ENCODE measurements at regions not wholly inside any gene's neighbourhood (a gene's known extent, or its start where the extent isn't known, plus 50 kb on each side); places are given as distances from the start of the nearest gene placed in this dataset.

- TF ChIP-seq CTCF (IDR thresholded peaks at IDR 0.05; ENCODE audit: insufficient read depth, low read length, severe bottlenecking): no peak
- FAIRE-seq (no peak), DNase-seq (ENCODE audit: low read depth) (no peak)
- no peaks in the 10 kb centered on the region for H3K27me3 ChIP-seq (ENCODE audit: control insufficient read depth, insufficient read depth, low read length)
- no peak overlapping the region for H3K4me3 ChIP-seq (ENCODE audit: low read depth, low read length)
- no peaks in the 10 kb centered on the region for H3K36me3 ChIP-seq (ENCODE audit: control insufficient read depth, insufficient read depth, low read length)
Measured at GRCh38 chr5:23234197-23234596, 273.2 kb upstream of the PRDM9 start.

GRCh38 chr5:23223846-23224245, 283.6 kb upstream of the PRDM9 start:
- no peaks in the 10 kb centered on the region for H3K36me3 ChIP-seq (ENCODE audit: control insufficient read depth, insufficient read depth, low read length)
- no peak overlapping the region for H3K4me3 ChIP-seq (ENCODE audit: low read depth, low read length)
- DNase-seq (ENCODE audit: low read depth) (peak; percentile 41), FAIRE-seq (no peak)
- TF ChIP-seq CTCF (IDR thresholded peaks at IDR 0.05; ENCODE audit: insufficient read depth, low read length, severe bottlenecking): no peak
- H3K27me3 ChIP-seq (ENCODE audit: control insufficient read depth, insufficient read depth, low read length): no peaks in the 10 kb centered on the region

GRCh38 chr5:23221831-23222230, 285.6 kb upstream of the PRDM9 start:
- FAIRE-seq (no peak), DNase-seq (ENCODE audit: low read depth) (no peak)
- Histone ChIP-seq H3K36me3 (ENCODE audit: control insufficient read depth, insufficient read depth, low read length) (no peaks in the 10 kb centered on the region), H3K4me3 (ENCODE audit: low read depth, low read length) (no peak overlapping the region), H3K27me3 (ENCODE audit: control insufficient read depth, insufficient read depth, low read length) (no peaks in the 10 kb centered on the region)
- TF ChIP-seq CTCF (IDR thresholded peaks at IDR 0.05; ENCODE audit: insufficient read depth, low read length, severe bottlenecking): no peak

- DNase-seq (ENCODE audit: low read depth) (no peak), FAIRE-seq (no peak)
- Histone ChIP-seq H3K36me3 (ENCODE audit: control insufficient read depth, insufficient read depth, low read length) (no peaks in the 10 kb centered on the region), H3K27me3 (ENCODE audit: control insufficient read depth, insufficient read depth, low read length) (no peaks in the 10 kb centered on the region), H3K4me3 (ENCODE audit: low read depth, low read length) (no peak overlapping the region)
- TF ChIP-seq CTCF (IDR thresholded peaks at IDR 0.05; ENCODE audit: insufficient read depth, low read length, severe bottlenecking): no peak
Measured at GRCh38 chr5:23217159-23217558, 290.2 kb upstream of the PRDM9 start.

- no peaks in the 10 kb centered on the region for H3K36me3 ChIP-seq (ENCODE audit: control insufficient read depth, insufficient read depth, low read length)
- no peak for DNase-seq (ENCODE audit: low read depth)
- H3K4me3 ChIP-seq (ENCODE audit: low read depth, low read length): no peak overlapping the region
- TF ChIP-seq CTCF (IDR thresholded peaks at IDR 0.05; ENCODE audit: insufficient read depth, low read length, severe bottlenecking): no peak
- FAIRE-seq: no peak
- H3K27me3 ChIP-seq (ENCODE audit: control insufficient read depth, insufficient read depth, low read length): no peaks in the 10 kb centered on the region
Measured at GRCh38 chr5:23216345-23216744, 291.1 kb upstream of the PRDM9 start.

- Histone ChIP-seq H3K27me3 (ENCODE audit: control insufficient read depth, insufficient read depth, low read length) (no peaks in the 10 kb centered on the region), H3K36me3 (ENCODE audit: control insufficient read depth, insufficient read depth, low read length) (no peaks in the 10 kb centered on the region), H3K4me3 (ENCODE audit: low read depth, low read length) (no peak overlapping the region)
- FAIRE-seq (peak; percentile 36), DNase-seq (ENCODE audit: low read depth) (peak; percentile 73)
- TF ChIP-seq CTCF (IDR thresholded peaks at IDR 0.05; ENCODE audit: insufficient read depth, low read length, severe bottlenecking): peak; percentile 63
Measured at GRCh38 chr5:23208959-23209431, 298.4 kb upstream of the PRDM9 start.

All from bronchial epithelial cell (primary cell).